Endothelial cell of umbilical vein (primary cell): ENCODE measurements at regions not wholly inside any gene's neighbourhood (a gene's known extent, or its start where the extent isn't known, plus 50 kb on each side); places are given as distances from the start of the nearest gene placed in this dataset.

Source experiments
- BruUV-seq: library from RNA; stranded (reverse); fragments of 400-500 nt; replicated peaks from 2 replicates; lab custom pipeline; 2021; lab: Mats Ljungman, UMichigan
- CTCF ChIA-PET: fragments of 300-600, 350-600 bp; sonication (Branson Sonifier 250); formaldehyde crosslinking; loops from one replicate; lab custom pipeline; 2021; ENCODE audit warnings: antibody characterized with exemption, inconsistent platforms; lab: Charles Lee
- POLR2A ChIA-PET: fragments of 300-600, 350-600 bp; sonication (Branson Sonifier 250); formaldehyde crosslinking; loops from one replicate; lab custom pipeline; 2021; ENCODE audit warnings: antibody characterized with exemption, inconsistent platforms; lab: Charles Lee
- DNase-seq: peaks from one replicate; pipeline ENCODE4 v3.0.0-alpha.2; 2011; ENCODE audit warnings: low read depth, low spot score
- FAIRE-seq: peaks from 2 replicates; lab custom pipeline; 2011; peaks lifted over from hg19 to GRCh38; lab: Jason Lieb, UNC
- H2AFZ ChIP-seq: 2 replicates; pipeline ENCODE4 v1.6.0; 2012; ENCODE audit warnings: low read depth, low read length, control low read depth, inconsistent platforms
- H3K27ac ChIP-seq: 2 replicates; pipeline ENCODE4 v1.5.1; 2011; ENCODE audit warnings: low read depth, mild to moderate bottlenecking, control low read depth, low read length, moderate library complexity; ENCODE audit not compliant: insufficient read depth
- H3K27me3 ChIP-seq, 2 experiments: 2 replicates each; pipeline versions ENCODE4 v1.6.0 to v1.6.1; 2011; ENCODE audit warnings: low read length in 2 of 2, mixed read lengths in 1 of 2; ENCODE audit not compliant: control insufficient read depth in 2 of 2, insufficient read depth in 2 of 2
- H3K36me3 ChIP-seq, 2 experiments: 2 replicates in 1 of 2; 3 replicates in 1 of 2; pipeline ENCODE4 v1.5.1; 2011; ENCODE audit warnings: low read length in 2 of 2, mild to moderate bottlenecking in 1 of 2, moderate library complexity in 1 of 2; ENCODE audit not compliant: control insufficient read depth in 2 of 2, insufficient read depth in 2 of 2; ENCODE audit errors: extremely low read depth in 1 of 2
- H3K4me1 ChIP-seq: 3 replicates; pipeline ENCODE4 v1.5.1; 2011; ENCODE audit warnings: mild to moderate bottlenecking, low read length; ENCODE audit not compliant: control insufficient read depth, insufficient read depth; ENCODE audit errors: extremely low read depth
- H3K4me2 ChIP-seq: 2 replicates; pipeline ENCODE4 v1.6.1; 2011; ENCODE audit warnings: low read length, control low read depth, mixed read lengths; ENCODE audit not compliant: insufficient read depth
- H3K4me3 ChIP-seq, 3 experiments: fragments of 200-600 bp in 1 of 3; sonication (generic), shearing (Covaris generic) in 1 of 3; replicated peaks in 1 of 3; 2 replicates each; pipeline ENCODE4 v1.5.1; 2011 to 2016; ENCODE audit warnings: control low read depth in 3 of 3, low read length in 3 of 3, mild to moderate bottlenecking in 2 of 3, inconsistent platforms in 1 of 3, low read depth in 1 of 3, moderate library complexity in 1 of 3; ENCODE audit not compliant: insufficient read depth in 1 of 3
- H3K79me2 ChIP-seq: 2 replicates; pipeline ENCODE4 v1.6.0; 2012; ENCODE audit warnings: low read length, inconsistent platforms; ENCODE audit not compliant: control insufficient read depth, insufficient read depth
- H3K9ac ChIP-seq: replicated peaks from 2 replicates; pipeline ENCODE3; 2011; ENCODE audit warnings: low read length, control low read depth; ENCODE audit not compliant: insufficient read depth; ENCODE audit errors: extremely low read depth
- H3K9me1 ChIP-seq: replicated peaks from 3 replicates; pipeline ENCODE4 v1.6.0; 2011; ENCODE audit warnings: mild to moderate bottlenecking, low read length; ENCODE audit not compliant: control insufficient read depth, insufficient read depth; ENCODE audit errors: extremely low read depth
- H3K9me3 ChIP-seq: replicated peaks from 2 replicates; pipeline ENCODE4 v1.5.1; 2012; ENCODE audit warnings: low read length, inconsistent platforms; ENCODE audit not compliant: control insufficient read depth, insufficient read depth
- H4K20me1 ChIP-seq: replicated peaks from 2 replicates; pipeline ENCODE3; 2011; ENCODE audit warnings: mild to moderate bottlenecking, low read length; ENCODE audit not compliant: control insufficient read depth, insufficient read depth; ENCODE audit errors: extremely low read depth
- EZH2 ChIP-seq: IDR thresholded peaks from 2 replicates; pipeline ENCODE4 v1.6.1; 2012; ENCODE audit warnings: borderline replicate concordance, low read depth, mild to moderate bottlenecking, moderate library complexity, low read length, inconsistent platforms; ENCODE audit not compliant: severe bottlenecking
- FOS ChIP-seq: IDR thresholded peaks from 2 replicates; pipeline ENCODE4 v1.6.1; 2011; ENCODE audit warnings: mild to moderate bottlenecking, low read length, moderate library complexity, borderline replicate concordance; ENCODE audit not compliant: insufficient read depth
- MYC ChIP-seq: IDR thresholded peaks from one replicate; pipeline ENCODE4 v1.6.1; 2011; ENCODE audit warnings: mild to moderate bottlenecking, low read depth, low read length
- POLR2AphosphoS5 ChIP-seq: IDR thresholded peaks from 2 replicates; pipeline ENCODE4 v1.6.1; 2012; ENCODE audit warnings: low read depth, mild to moderate bottlenecking, control low read depth, low read length, moderate library complexity; ENCODE audit not compliant: insufficient read depth
- dilution Hi-C: fragments of 300-500 bp; cut with MboI; formaldehyde crosslinking; loops from one replicate; pipeline ENCODE4 v1.15.0; 2019; ENCODE audit warnings: low sequenced_read_pairs; ENCODE audit not compliant: extremely low pct_ligation_motif_present
- intact Hi-C: fragments of 100-400 bp; cut with micrococcal nuclease; formaldehyde crosslinking; loops from one replicate; pipeline ENCODE4 v1.10.0; 2022
- TF ChIP-seq, protein P1 (sequence below), 2 donors: IDR thresholded peaks; 1 replicate in 1 of 2; 2 replicates in 1 of 2; pipeline ENCODE4 v1.5.1; 2011; ENCODE audit warnings: low read length in 2 of 2, mild to moderate bottlenecking in 2 of 2, moderate library complexity in 2 of 2, control low read depth in 1 of 2, inconsistent platforms in 1 of 2, low read depth in 1 of 2; ENCODE audit not compliant: insufficient read depth in 1 of 2; ENCODE audit errors: extremely low read depth in 1 of 2

GRCh38 chr1:199778324-199778955 is 249.1 kb upstream of the NR5A2 start:
- no peak overlapping the region for H3K9ac ChIP-seq
- TF ChIP-seq, protein P1, sequence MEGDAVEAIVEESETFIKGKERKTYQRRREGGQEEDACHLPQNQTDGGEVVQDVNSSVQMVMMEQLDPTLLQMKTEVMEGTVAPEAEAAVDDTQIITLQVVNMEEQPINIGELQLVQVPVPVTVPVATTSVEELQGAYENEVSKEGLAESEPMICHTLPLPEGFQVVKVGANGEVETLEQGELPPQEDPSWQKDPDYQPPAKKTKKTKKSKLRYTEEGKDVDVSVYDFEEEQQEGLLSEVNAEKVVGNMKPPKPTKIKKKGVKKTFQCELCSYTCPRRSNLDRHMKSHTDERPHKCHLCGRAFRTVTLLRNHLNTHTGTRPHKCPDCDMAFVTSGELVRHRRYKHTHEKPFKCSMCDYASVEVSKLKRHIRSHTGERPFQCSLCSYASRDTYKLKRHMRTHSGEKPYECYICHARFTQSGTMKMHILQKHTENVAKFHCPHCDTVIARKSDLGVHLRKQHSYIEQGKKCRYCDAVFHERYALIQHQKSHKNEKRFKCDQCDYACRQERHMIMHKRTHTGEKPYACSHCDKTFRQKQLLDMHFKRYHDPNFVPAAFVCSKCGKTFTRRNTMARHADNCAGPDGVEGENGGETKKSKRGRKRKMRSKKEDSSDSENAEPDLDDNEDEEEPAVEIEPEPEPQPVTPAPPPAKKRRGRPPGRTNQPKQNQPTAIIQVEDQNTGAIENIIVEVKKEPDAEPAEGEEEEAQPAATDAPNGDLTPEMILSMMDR (IDR thresholded peaks at IDR 0.05; ENCODE audit: extremely low read depth in 1 of 2, insufficient read depth in 1 of 2, low read depth in 1 of 2, low read length in 2 of 2), result no peak
- POLR2A ChIA-PET, result no interaction called here
- no peak overlapping the region for H3K4me3 ChIP-seq
- FAIRE-seq (no peak), DNase-seq (peak; percentile 35)
- H3K79me2 ChIP-seq, result no peaks in the 10 kb centered on the region
- H3K4me1 ChIP-seq, result peaks cover 36% of the 10 kb centered on the region
- intact Hi-C loops (no loop called here), dilution Hi-C loops (no loop called here)
- no TSS peak for BruUV-seq
- H3K9me3 ChIP-seq, result no peaks in the 10 kb centered on the region
- H3K4me2 ChIP-seq, result no peak overlapping the region
- H3K27me3 ChIP-seq, result no peaks in the 10 kb centered on the region
- CTCF ChIA-PET, result interaction anchor here (0.9 to 1.5 kb wide), 3 partner anchors 87 to 250 kb away, joined by 3 read pairs; no protein-coding TSS in a partner anchor
- H4K20me1 ChIP-seq, result no peaks in the 10 kb centered on the region
- H3K9me1 ChIP-seq, result no peaks in the 10 kb centered on the region
- H3K27ac ChIP-seq, result no peak overlapping the region
- H2AFZ ChIP-seq, result peak overlapping the region; percentile 61
- H3K36me3 ChIP-seq, result no peaks in the 10 kb centered on the region

DNA sequence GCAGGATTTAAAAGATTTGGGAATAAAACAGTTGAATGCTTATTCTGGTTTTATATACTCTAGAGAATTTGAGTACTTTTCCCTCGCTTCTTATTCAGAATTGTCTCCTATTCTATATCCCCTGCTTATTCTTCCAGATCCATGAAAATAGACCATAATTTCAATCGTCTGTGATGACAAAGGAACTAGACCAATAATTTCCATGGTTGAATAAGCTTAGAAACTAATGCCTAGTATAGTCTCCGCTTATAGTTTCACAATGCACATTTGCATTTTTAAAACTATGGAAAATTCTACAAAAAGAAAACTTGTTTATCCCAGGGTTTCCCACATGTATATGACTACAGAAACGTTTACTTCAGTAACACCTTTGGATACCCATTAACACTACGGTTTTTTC is 247.4 kb upstream of the NR5A2 start:
- TF ChIP-seq MYC, result no peak
- no peak for TF ChIP-seq POLR2AphosphoS5
- no peak for TF ChIP-seq FOS
- TF ChIP-seq EZH2, result no peak
- Histone ChIP-seq H3K9me3 (no peaks in the 10 kb centered on the region), H3K4me2 (no peak overlapping the region), H4K20me1 (no peaks in the 10 kb centered on the region), H2AFZ (no peak overlapping the region), H3K36me3 (no peaks in the 10 kb centered on the region), H3K9ac (no peak overlapping the region), H3K27ac (no peak overlapping the region), H3K4me1 (peaks cover 43% of the 10 kb centered on the region), H3K27me3 (no peaks in the 10 kb centered on the region), H3K9me1 (no peaks in the 10 kb centered on the region), H3K79me2 (no peaks in the 10 kb centered on the region), H3K4me3 (no peak overlapping the region)
- dilution Hi-C loops (no loop called here), intact Hi-C loops (loop anchor here (2.0 to 5.0 kb wide), 2 partner anchors 37 to 257 kb away; no protein-coding TSS in a partner anchor)
- no TSS peak for BruUV-seq
- DNase-seq, result no peak
- ChIA-PET POLR2A (no interaction called here), CTCF (interaction anchor here (0.9 to 1.4 kb wide), 2 partner anchors 9 to 18 kb away, joined by 3 to 5 read pairs; no protein-coding TSS in a partner anchor)
- no peak for FAIRE-seq
